ENCODE measurements at regions not wholly inside any gene's neighbourhood (a gene's known extent, or its start where the extent isn't known, plus 50 kb on each side); places are given as distances from the start of the nearest gene placed in this dataset.
"Not testable (repeated sequence)": the region's sequence is repeated elsewhere in the genome, so short reads cannot be mapped to it uniquely, and the experiment has no call there.

DNA sequence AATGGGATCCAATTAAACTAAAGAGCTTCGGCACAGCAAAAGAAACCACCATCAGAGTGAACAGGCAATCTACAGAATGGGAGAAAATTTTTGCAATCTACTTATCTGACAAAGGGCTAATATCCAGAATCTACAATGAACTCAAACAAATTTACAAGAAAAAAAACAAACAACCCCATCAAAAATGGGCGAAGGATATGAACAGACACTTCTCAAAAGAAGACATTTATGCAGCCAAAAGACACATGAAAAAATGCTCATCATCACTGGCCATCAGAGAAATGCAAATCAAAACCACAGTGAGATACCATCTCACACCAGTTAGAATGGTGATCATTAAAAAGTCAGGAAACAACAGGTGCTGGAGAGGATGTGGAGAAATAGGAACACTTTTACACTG lies 158.8 kb upstream of the VIPR2 start:
- not testable (repeated sequence) for ATAC-seq, H3K27me3 Mint-ChIP-seq, H3K4me1 Mint-ChIP-seq

DNA sequence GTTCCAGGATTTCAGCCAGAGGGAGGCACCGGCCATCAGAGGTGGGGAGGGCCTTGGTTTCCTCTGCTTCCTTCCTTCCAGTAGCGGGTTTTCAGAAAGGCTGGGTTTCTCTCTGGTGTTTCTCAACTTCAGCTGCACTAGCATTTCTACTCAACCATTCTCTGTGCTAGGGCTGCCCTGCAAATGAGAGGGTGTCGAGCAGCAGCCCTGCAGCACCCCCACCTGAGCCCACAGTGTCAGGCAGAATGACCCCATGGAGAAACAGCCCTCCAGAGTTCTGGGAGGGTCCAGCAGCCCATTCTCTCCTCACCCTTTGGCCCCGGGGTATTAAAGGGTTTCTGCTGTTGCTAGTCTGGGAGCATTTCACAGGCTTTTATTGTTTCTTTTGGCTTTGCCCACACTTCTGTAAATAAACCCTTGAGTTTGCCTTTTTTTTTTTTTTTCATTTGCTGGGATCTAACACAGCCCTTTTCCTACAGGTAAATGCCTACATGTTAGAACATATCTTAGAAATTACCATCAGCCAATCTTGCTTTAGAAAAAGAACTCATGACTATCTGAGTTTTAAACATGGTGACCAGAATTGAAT lies 151.5 kb upstream of the VIPR2 start:
- no peak for ATAC-seq
- Mint-ChIP-seq H3K36me3 (ENCODE audit: low read depth) (no peaks in the 10 kb centered on the region), H3K4me3 (no peak overlapping the region), H3K27me3 (peaks cover 8% of the 10 kb centered on the region), H3K9me3 (peaks cover 3% of the 10 kb centered on the region), H3K4me1 (no peaks in the 10 kb centered on the region), H3K27ac (no peak overlapping the region)
- DNase-seq, result no peak

More for the DNA sequence above, 158.8 kb upstream of the VIPR2 start:
- H3K27ac Mint-ChIP-seq; H3K36me3 Mint-ChIP-seq (ENCODE audit: low read depth); DNase-seq; H3K9me3 Mint-ChIP-seq; H3K4me3 Mint-ChIP-seq: not testable (repeated sequence)

DNA sequence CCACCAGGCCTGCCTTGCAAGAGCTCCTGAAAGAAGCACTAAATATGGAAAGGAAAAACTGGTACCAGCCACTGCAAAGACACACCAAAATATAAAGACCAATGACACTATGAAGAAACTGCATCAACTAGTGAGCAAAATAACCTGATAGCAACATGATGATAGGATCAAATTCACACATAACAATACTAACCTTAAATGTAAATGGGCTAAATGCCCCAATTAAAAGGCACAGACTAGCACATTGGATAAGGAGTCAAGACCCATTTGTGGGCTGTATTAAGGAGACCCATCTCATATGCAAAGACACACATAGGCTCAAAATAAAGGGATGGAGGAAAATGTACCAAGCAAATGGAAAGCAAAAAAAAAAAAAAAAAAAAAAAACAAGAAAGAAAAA lies 141.8 kb upstream of the VIPR2 start:
- H3K4me3 Mint-ChIP-seq; H3K27ac Mint-ChIP-seq; H3K4me1 Mint-ChIP-seq; DNase-seq; H3K36me3 Mint-ChIP-seq (ENCODE audit: low read depth); ATAC-seq: not testable (repeated sequence)
- Mint-ChIP-seq H3K9me3 (peaks cover 14% of the 10 kb centered on the region), H3K27me3 (peaks cover 10% of the 10 kb centered on the region)

DNA sequence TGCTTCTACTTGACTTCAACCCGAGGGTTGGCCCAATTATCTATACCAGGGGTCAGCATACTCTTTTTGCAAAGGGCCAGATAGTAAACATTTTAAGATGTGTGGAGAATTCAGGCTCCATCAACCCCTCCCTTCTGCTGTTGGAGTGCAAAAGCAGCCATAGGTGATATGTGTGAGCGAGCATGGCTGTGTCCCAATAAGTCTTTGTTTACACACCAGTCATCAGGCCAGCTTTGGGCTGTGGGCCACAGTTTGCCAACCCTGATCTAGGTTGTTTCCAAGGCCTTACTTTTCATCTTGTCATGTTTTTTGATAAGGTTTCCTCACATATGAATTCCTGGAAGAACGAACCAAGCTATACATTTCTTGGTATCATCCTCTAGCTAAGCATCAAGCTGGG lies 136.9 kb upstream of the VIPR2 start:
- DNase-seq (no peak), ATAC-seq (no peak)
- H3K4me1 Mint-ChIP-seq, result no peaks in the 10 kb centered on the region
- no peak overlapping the region for H3K27ac Mint-ChIP-seq
- no peaks in the 10 kb centered on the region for H3K36me3 Mint-ChIP-seq (ENCODE audit: low read depth)
- peaks cover 5% of the 10 kb centered on the region for H3K9me3 Mint-ChIP-seq
- no peak overlapping the region for H3K4me3 Mint-ChIP-seq
- peaks cover 2% of the 10 kb centered on the region for H3K27me3 Mint-ChIP-seq

DNA sequence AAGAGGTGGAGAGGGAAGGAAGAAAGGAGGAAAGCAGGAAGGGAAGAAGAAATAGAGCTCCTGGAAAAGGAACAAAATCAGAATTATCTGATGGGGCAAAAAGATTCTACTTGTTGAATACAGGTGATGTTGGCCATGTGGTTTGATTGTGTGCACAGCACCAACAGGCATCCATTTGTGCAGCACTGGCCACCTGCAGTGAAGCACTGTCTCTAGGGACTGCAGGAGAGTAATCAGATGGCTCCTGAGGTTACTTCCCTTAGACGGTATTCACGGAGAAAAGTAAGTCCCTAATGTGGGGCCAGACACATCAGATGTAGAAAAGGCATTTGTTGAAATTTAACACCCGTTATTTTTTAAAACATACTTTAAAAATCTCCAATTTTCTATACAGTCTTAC lies 135.3 kb upstream of the VIPR2 start:
- H3K27me3 Mint-ChIP-seq, result peaks cover 4% of the 10 kb centered on the region
- no peaks in the 10 kb centered on the region for H3K4me1 Mint-ChIP-seq
- H3K36me3 Mint-ChIP-seq (ENCODE audit: low read depth), result no peaks in the 10 kb centered on the region
- H3K4me3 Mint-ChIP-seq, result no peak overlapping the region
- no peak overlapping the region for H3K27ac Mint-ChIP-seq
- peaks cover 10% of the 10 kb centered on the region for H3K9me3 Mint-ChIP-seq
- ATAC-seq (no peak), DNase-seq (no peak)

DNA sequence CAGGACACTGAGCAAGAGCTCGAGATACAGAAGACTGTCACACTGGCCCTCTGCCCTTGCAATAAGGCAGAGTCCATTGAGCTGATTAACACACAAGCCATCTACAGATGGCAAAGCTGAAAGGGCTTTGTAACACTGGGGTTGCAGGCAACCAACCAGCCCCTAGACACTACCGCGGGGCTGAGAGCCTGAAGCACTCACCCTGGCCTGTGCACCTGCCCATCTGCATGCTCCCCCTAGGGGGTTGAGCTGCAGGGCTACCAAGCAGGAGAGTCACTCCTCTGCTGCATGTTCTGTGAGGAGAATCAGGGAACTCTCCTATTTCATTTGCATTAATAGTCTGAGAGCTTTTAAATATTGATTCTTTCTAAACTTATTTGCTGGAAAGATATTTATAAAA lies 128.1 kb upstream of the VIPR2 start:
- Mint-ChIP-seq H3K4me1 (no peaks in the 10 kb centered on the region), H3K27me3 (peaks cover 6% of the 10 kb centered on the region), H3K36me3 (ENCODE audit: low read depth) (no peaks in the 10 kb centered on the region), H3K27ac (no peak overlapping the region), H3K9me3 (peaks cover 35% of the 10 kb centered on the region), H3K4me3 (no peak overlapping the region)
- ATAC-seq, result no peak
- DNase-seq, result no peak

DNA sequence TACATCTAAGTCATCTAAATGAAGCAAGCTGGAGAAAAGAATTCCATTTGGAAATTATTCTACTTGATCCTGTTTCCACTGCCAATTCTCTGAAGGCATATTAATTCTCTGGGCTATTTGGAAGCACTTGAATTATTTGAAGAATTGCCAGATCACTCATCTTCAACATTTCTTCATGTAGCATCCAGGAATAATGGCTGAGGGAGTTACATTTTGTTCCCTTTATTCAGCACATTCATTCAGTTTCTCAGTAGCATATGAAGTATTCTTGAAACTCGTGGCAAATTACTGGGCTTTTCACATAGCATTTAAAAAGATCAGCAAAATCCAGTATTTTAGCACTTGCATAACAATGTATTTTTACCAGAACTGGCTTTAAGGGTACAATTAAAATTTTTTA lies 127.1 kb upstream of the VIPR2 start:
- H3K36me3 Mint-ChIP-seq (ENCODE audit: low read depth), result no peaks in the 10 kb centered on the region
- DNase-seq (no peak), ATAC-seq (no peak)
- H3K9me3 Mint-ChIP-seq, result peaks cover 38% of the 10 kb centered on the region
- H3K4me3 Mint-ChIP-seq, result no peak overlapping the region
- no peak overlapping the region for H3K27ac Mint-ChIP-seq
- H3K4me1 Mint-ChIP-seq, result no peaks in the 10 kb centered on the region
- H3K27me3 Mint-ChIP-seq, result peaks cover 6% of the 10 kb centered on the region

DNA sequence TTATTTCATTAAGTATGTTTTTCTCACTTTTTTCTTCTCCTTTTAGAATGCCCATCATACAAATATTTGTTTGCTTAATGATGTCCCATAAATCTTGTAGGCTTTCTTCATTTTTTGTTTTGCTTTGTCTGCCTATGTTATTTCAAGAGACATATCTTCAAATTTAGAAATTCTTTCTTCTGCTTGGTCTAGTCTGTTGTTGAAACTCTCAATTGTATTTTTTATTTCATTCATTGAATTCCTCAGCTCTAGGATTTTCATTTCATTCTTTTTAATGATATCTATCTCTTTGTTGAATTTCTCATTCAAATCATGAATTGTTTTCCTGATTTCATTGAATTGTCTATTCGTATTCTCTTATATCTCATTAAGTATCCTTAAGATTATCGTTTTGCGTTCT lies 125.1 kb upstream of the VIPR2 start:
- no peak overlapping the region for H3K27ac Mint-ChIP-seq
- no peak for ATAC-seq

DNA sequence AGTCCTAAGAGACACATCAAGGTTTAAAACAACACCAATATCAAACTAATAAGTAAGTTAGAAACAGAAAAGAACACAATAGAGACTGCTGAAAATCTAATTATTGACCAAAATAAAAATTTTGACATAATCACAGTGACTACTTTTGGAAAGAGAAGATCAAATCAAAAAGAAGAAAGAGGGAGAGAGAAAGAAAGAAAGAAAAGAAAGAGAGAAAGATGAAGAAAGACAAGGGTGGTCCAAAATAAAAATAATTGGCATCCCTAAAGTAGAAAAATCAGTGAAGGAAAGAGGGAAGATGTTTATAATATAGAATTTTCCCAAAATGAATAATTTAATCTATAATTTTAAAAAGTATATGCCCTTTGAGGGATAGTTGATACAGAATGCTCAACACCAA lies 118.8 kb upstream of the VIPR2 start:
- no peak overlapping the region for H3K4me3 Mint-ChIP-seq
- no peaks in the 10 kb centered on the region for H3K36me3 Mint-ChIP-seq (ENCODE audit: low read depth)
- no peaks in the 10 kb centered on the region for H3K4me1 Mint-ChIP-seq
- DNase-seq (no peak), ATAC-seq (no peak)
- H3K27ac Mint-ChIP-seq, result no peak overlapping the region
- H3K9me3 Mint-ChIP-seq, result peaks cover 17% of the 10 kb centered on the region
- H3K27me3 Mint-ChIP-seq, result peaks cover 9% of the 10 kb centered on the region

More for the DNA sequence above, 125.1 kb upstream of the VIPR2 start:
- H3K27me3 Mint-ChIP-seq, result peaks cover 4% of the 10 kb centered on the region
- no peaks in the 10 kb centered on the region for H3K4me1 Mint-ChIP-seq
- no peak overlapping the region for H3K4me3 Mint-ChIP-seq
- peaks cover 28% of the 10 kb centered on the region for H3K9me3 Mint-ChIP-seq
- H3K36me3 Mint-ChIP-seq (ENCODE audit: low read depth), result no peaks in the 10 kb centered on the region
- no peak for DNase-seq

DNA sequence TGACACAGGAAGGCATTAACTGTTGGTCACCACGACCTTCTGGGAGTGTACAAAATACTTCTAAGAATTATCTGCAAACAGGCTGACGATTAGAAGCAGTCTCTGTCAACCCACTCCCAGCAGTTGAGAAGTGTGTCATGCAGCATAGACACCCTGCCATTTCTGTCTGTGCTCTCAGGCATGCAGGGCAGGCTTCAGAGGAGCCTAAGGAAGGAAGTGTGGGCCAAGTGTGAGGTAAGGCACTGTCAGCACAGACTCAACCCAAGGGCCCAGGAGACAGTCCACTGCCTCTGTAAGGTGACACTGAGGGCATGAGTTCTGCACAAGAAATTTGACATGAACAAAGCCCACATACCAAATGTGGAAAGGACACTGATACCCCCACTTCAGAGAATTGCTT lies 109.0 kb upstream of the VIPR2 start:
- ATAC-seq (no peak), DNase-seq (no peak)
- Mint-ChIP-seq H3K9me3 (no peaks in the 10 kb centered on the region), H3K27me3 (peaks cover 9% of the 10 kb centered on the region), H3K36me3 (ENCODE audit: low read depth) (no peaks in the 10 kb centered on the region), H3K27ac (no peak overlapping the region), H3K4me3 (no peak overlapping the region), H3K4me1 (no peaks in the 10 kb centered on the region)

DNA sequence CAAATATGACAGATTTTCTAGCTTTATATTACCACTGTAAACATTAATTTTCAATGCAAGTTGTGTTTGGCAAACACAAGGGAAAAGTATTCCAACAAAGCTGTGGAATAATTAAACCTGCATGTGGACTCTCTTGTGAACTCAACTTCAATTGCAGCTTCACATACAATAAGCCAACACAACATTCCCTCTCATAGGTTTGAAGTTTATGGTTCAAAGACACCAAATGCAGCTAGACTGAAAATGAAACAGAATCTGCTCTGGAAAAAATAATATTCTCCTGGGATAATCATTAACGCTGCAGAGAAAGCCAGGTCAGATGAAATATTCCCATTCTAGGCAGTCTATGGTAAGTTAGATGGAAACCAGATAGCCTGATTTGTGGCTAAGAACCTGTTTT lies 105.8 kb upstream of the VIPR2 start:
- Mint-ChIP-seq H3K4me1 (peaks cover 3% of the 10 kb centered on the region), H3K27me3 (peaks cover 9% of the 10 kb centered on the region), H3K4me3 (no peak overlapping the region), H3K27ac (no peak overlapping the region), H3K9me3 (no peaks in the 10 kb centered on the region), H3K36me3 (ENCODE audit: low read depth) (no peaks in the 10 kb centered on the region)
- DNase-seq (no peak), ATAC-seq (no peak)

DNA sequence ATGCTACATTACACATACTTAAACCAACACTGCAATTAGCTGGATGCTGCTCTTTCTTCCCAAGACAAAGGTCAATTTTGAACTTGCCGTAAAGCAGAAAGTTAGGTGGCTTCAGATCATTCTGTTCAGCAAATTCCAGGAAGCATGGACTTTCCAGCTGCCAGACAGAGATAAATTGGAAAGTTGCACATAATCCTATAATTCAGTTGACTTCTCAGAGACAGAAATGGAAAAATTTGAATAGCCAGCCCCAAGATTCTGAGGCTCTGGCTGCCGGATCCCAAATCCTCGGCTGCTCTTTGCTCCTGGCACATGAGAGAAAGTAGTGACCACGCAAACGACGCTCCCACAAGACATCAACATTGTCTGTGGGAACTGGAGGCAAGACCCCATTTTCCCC lies 105.0 kb upstream of the VIPR2 start:
- DNase-seq (no peak), ATAC-seq (no peak)
- Mint-ChIP-seq H3K27ac (no peak overlapping the region), H3K36me3 (ENCODE audit: low read depth) (no peaks in the 10 kb centered on the region), H3K4me1 (peaks cover 3% of the 10 kb centered on the region), H3K4me3 (no peak overlapping the region), H3K27me3 (peaks cover 5% of the 10 kb centered on the region), H3K9me3 (no peaks in the 10 kb centered on the region)

DNA sequence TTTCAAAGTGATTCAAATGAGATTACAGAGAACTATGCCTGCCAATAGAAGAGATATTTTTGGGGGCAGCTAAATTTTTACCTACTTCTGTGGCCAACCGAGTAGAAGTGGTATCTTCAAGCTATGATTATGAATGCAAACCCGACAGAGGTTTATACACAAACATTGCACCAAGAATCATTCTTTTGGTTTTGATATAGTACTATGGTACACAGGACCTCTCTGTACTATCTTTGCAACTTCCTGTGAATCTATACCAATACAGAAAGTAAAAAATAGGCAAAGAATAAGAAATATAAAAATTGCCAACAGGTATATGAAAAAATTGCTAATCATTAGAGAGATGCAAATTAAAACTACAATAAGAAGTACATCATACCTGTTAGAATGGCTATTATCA lies 103.2 kb upstream of the VIPR2 start:
- no peak overlapping the region for H3K27ac Mint-ChIP-seq
- ATAC-seq (no peak), DNase-seq (no peak)
- H3K4me3 Mint-ChIP-seq, result no peak overlapping the region
- H3K9me3 Mint-ChIP-seq, result no peaks in the 10 kb centered on the region
- H3K27me3 Mint-ChIP-seq, result peaks cover 4% of the 10 kb centered on the region
- H3K36me3 Mint-ChIP-seq (ENCODE audit: low read depth), result no peaks in the 10 kb centered on the region
- peaks cover 3% of the 10 kb centered on the region for H3K4me1 Mint-ChIP-seq

DNA sequence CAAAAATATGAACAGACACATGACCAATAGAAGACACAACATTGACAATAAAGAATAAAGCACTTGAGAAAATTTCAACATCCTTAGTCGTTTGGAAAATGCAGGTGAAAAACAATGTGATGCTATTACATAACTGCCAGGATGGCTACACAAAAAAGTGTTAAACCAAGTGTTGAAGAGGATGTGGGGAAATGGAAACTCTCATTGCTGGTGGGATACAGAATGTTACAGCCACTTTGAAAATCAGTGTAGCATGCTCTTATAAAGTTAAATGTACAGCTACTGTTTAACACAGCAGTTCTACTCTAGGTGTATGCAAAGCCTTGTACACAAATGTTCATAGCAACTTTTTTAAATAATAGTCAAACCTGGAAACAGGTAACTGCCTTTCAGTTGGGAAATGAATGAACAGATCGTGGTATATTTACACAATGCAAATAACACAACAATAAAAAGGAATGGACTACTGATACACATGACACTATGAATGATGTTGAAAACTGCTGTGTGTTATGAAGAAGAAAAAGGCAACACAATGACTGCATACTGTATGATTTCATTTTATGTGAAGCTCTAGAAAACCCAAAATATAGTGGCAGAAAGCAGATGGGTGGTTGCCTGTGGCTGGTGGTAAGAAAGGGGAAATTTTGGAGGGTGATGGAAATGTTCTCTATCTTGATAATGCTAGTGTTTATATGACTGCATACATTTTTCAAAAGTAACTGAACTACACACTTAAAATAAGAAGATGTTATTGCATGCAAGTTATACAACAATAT lies 102.2 kb upstream of the VIPR2 start:
- Mint-ChIP-seq H3K27me3 (peaks cover 4% of the 10 kb centered on the region), H3K36me3 (ENCODE audit: low read depth) (no peaks in the 10 kb centered on the region), H3K4me3 (no peak overlapping the region), H3K9me3 (no peaks in the 10 kb centered on the region), H3K27ac (no peak overlapping the region), H3K4me1 (peaks cover 3% of the 10 kb centered on the region)
- ATAC-seq (no peak), DNase-seq (no peak)

DNA sequence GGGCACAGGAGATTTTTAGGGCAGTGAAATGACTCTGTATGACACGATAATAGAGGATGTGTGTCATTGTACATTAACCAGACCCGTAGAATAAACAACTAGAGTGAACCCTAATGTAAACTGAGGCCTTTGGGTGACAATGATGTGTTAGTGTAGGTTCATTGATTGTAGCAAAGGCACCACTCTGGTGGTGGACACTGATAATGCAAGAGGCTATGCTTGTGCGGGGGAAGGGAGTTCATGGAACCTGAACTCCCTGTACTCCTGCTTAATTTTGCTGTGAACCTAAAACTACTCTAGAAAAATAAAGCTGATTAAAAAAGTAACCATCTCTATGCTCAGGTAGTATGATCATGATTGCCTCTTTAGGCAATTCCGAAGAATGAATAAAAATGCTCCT lies 96.3 kb upstream of the VIPR2 start:
- Mint-ChIP-seq H3K36me3 (ENCODE audit: low read depth) (no peaks in the 10 kb centered on the region), H3K27ac (no peak overlapping the region), H3K4me1 (no peaks in the 10 kb centered on the region), H3K4me3 (no peak overlapping the region), H3K27me3 (peaks cover 6% of the 10 kb centered on the region), H3K9me3 (no peaks in the 10 kb centered on the region)
- DNase-seq (no peak), ATAC-seq (no peak)
